Epithelial cell of esophagus (primary cell): ENCODE measurements at regions not wholly inside any gene's neighbourhood (a gene's known extent, or its start where the extent isn't known, plus 50 kb on each side); places are given as distances from the start of the nearest gene placed in this dataset.

Experiments
- DNase-seq: peaks from one replicate; pipeline ENCODE4 v3.0.0; 2010; ENCODE audit warnings: low read depth
- H3K4me3 ChIP-seq: 2 replicates; pipeline ENCODE4 v1.5.1; 2011; ENCODE audit warnings: mild to moderate bottlenecking, low read length, control low read depth
- CTCF ChIP-seq: IDR thresholded peaks from 2 replicates; pipeline ENCODE4 v1.5.1; 2011; ENCODE audit warnings: low read depth, mild to moderate bottlenecking, low read length, control low read depth, inconsistent platforms; ENCODE audit not compliant: insufficient read depth; ENCODE audit errors: missing control alignments

GRCh38 chrX:132568291-132568690 lies 79.5 kb upstream of the MBNL3 start:
- TF ChIP-seq CTCF = no peak
- no peak overlapping the region for H3K4me3 ChIP-seq
- no peak for DNase-seq

GRCh38 chrX:132565273-132565672 lies 76.4 kb upstream of the MBNL3 start:
- no peak for TF ChIP-seq CTCF
- DNase-seq = no peak
- no peak overlapping the region for H3K4me3 ChIP-seq

DNA sequence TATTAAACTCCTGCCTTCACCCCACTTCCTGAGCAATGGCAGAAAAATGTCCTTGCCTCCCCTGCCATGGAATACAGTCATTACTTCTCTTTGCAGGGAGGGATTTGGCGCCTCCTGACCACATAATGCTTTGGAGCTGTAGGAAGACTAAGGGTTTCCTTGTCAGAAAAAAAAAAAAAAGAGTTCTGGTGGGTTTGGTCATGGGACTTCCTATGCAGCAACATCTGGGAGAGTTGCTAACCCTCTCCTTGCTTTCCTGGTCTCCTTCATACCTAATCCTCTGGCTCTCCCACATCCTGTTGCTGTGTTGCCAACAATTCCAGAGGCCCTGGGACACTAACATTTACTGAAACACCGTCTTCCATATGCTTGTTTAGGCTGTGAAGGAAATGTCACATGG lies 75.1 kb upstream of the MBNL3 start:
- DNase-seq = no peak
- H3K4me3 ChIP-seq = no peak overlapping the region
- no peak for TF ChIP-seq CTCF

GRCh38 chrX:132561974-132562373 lies 73.1 kb upstream of the MBNL3 start:
- DNase-seq = no peak
- no peak overlapping the region for H3K4me3 ChIP-seq
- TF ChIP-seq CTCF = no peak

DNA sequence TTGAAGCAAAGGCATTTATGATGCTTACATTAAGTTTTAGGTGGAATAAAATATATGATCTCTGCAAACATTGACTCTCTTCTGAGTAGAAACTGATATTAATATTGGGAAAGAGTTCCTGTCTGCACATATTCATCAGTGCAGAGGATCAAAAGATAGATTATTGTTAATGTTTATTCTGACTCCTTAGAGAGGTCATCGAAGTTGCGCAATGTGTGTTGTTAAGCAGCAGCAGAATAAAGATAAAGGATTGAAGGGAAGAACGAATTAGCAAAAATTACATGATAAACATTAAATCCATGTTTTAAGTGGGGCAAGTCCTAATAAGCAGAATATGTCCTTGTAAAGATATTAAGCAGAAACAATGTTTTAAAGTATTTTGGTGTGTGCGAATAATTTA lies 72.6 kb upstream of the MBNL3 start:
- peak; percentile 1 for DNase-seq
- H3K4me3 ChIP-seq = no peak overlapping the region
- TF ChIP-seq CTCF = no peak

DNA sequence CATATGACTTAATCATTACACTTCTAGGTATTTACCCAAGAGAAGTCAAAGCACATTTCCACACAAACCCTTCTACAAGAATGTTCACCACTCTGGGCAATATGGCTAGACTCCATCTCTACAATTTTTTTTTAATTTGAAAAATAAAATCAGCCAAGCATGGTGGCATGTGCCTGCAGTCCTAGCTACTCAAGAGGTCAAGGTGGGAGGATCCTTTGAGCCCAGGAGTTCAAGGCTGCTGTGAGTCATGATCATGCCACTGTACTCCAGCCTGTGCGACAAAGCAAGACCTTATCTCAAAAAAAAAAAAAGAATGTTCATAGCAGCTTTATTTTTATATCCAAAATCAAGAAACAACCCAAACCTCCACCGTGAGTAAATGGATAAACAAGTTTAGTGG lies 70.3 kb upstream of the MBNL3 start:
- DNase-seq = no peak
- H3K4me3 ChIP-seq = no peak overlapping the region
- no peak for TF ChIP-seq CTCF

- no peak for DNase-seq
- H3K4me3 ChIP-seq = no peak overlapping the region
- no peak for TF ChIP-seq CTCF
Measured at GRCh38 chrX:132539611-132540010, 50.8 kb upstream of the MBNL3 start.
